ENCODE measurements at regions not wholly inside any gene's neighbourhood (a gene's known extent, or its start where the extent isn't known, plus 50 kb on each side); places are given as distances from the start of the nearest gene placed in this dataset.
"Not testable (repeated sequence)": the region's sequence is repeated elsewhere in the genome, so short reads cannot be mapped to it uniquely, and the experiment has no call there.

- DNase-seq (ENCODE audit: low spot score) = no peak
- no peak for TF ChIP-seq CTCF (IDR thresholded peaks at IDR 0.05; ENCODE audit: extremely low read depth, missing control alignments)
Observed at GRCh38 chr7:17108049-17108584, 190.3 kb upstream of the AHR start.

GRCh38 chr7:17109020-17109419 lies 189.4 kb upstream of the AHR start:
- TF ChIP-seq CTCF (IDR thresholded peaks at IDR 0.05; ENCODE audit: extremely low read depth, missing control alignments) = no peak
- no peak for DNase-seq (ENCODE audit: low spot score)

- DNase-seq (ENCODE audit: low spot score) = not testable (repeated sequence)
Observed at GRCh38 chr7:17113770-17114169, 184.7 kb upstream of the AHR start.

- DNase-seq (ENCODE audit: low spot score) = no peak
- TF ChIP-seq CTCF (IDR thresholded peaks at IDR 0.05; ENCODE audit: extremely low read depth, missing control alignments) = no peak
Observed at GRCh38 chr7:17118412-17118811, 180.0 kb upstream of the AHR start.

- no peak for TF ChIP-seq CTCF (IDR thresholded peaks at IDR 0.05; ENCODE audit: extremely low read depth, missing control alignments)
- DNase-seq (ENCODE audit: low spot score) = no peak
Observed at GRCh38 chr7:17120756-17121155, 177.7 kb upstream of the AHR start.

- DNase-seq (ENCODE audit: low spot score) = no peak
- TF ChIP-seq CTCF (IDR thresholded peaks at IDR 0.05; ENCODE audit: extremely low read depth, missing control alignments) = no peak
Observed at GRCh38 chr7:17121671-17122070, 176.8 kb upstream of the AHR start.

GRCh38 chr7:17123020-17123419 lies 175.4 kb upstream of the AHR start:
- no peak for TF ChIP-seq CTCF (IDR thresholded peaks at IDR 0.05; ENCODE audit: extremely low read depth, missing control alignments)
- DNase-seq (ENCODE audit: low spot score) = peak; percentile 7

GRCh38 chr7:17126413-17127268 lies 171.8 kb upstream of the AHR start:
- no peak for TF ChIP-seq CTCF (IDR thresholded peaks at IDR 0.05; ENCODE audit: extremely low read depth, missing control alignments)
- peak; percentile 25 for DNase-seq (ENCODE audit: low spot score)

Measured in GM20000 (cell line).